ENCODE measurements at regions not wholly inside any gene's neighbourhood (a gene's known extent, or its start where the extent isn't known, plus 50 kb on each side); places are given as distances from the start of the nearest gene placed in this dataset.

- TF ChIP-seq SMC3 (conservative IDR thresholded peaks at IDR 0.05; ENCODE audit: poor library complexity) (no peak), MXI1 (conservative IDR thresholded peaks at IDR 0.05; ENCODE audit: poor library complexity, severe bottlenecking) (no peak), CTCF (IDR thresholded peaks at IDR 0.05; ENCODE audit: poor library complexity, severe bottlenecking) (no peak)
Observed at GRCh38 chr4:132619968-132620367, 529.1 kb upstream of the PCDH10 start.
